GM04503 (cell line): ENCODE measurements at regions not wholly inside any gene's neighbourhood (a gene's known extent, or its start where the extent isn't known, plus 50 kb on each side); places are given as distances from the start of the nearest gene placed in this dataset.

Experiments used
- DNase-seq: peaks from one replicate; pipeline ENCODE4 v3.0.0-alpha.2; 2012; ENCODE audit warnings: low read depth

DNA sequence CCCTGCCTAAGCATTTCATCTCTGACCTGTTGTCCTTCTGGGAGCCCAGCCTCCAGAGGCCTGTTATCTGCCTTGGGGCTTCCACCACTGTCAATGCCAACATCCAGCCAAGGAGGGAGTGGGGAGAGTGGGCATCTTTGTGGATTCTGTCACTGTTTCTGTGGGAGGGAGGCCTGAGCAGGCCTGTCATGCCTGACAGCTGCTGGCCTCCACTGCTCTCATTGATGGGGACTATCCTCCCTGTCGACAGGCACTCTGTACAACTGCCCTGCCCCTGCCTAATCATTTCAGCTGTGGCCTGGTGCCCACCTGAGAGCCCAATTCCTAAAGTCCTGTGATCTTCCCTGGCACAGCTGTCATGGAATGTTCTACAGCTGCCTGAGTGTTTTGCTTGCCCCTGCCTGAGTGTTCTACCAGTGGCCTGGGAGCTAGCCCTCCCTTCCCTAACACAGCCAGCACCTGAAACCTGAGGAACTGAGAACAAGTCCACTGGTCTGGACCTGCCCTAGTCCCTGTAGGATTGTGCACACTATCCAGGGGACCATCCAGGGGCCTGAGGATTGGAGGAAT lies 145.3 kb downstream of the FAM83B start:
- no peak for DNase-seq

DNA sequence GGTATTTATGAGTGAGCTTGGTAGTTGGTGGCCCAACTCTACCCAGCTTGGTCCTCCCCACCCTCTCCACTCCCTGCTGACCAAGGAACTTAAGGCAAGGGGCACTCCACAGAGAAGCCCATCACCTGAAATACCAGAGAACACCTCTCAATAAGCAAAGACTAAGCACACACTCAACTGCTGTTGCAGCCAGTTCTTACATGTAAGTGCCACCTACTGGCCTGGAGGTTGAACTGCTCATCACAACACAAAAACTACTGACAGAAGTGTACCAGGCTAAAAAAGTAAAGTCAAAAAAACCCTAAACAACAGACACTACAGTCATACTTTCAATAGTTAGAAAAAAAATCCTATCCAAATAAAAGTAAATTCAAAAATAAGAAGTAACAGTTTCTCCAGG lies 146.2 kb downstream of the FAM83B start:
- DNase-seq: no peak

DNA sequence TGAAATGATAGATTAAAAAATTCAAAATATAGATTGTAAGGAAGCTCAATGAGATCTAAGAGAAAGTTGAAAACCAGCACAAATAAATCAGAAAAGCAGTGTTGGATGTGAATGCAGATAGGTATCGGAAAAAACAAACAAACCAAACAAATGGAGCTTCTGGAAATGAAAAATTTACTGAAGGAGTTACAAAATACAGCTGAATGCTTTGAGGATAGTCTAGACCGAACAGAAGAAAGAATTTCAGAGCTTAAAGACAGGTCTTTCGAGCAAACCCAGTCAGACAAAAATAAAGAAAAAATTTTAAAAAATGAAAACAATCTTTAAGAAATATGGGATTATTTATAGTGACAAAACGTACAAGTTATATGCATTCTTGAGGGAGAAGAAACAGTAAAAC lies 146.7 kb downstream of the FAM83B start:
- no peak for DNase-seq

DNA sequence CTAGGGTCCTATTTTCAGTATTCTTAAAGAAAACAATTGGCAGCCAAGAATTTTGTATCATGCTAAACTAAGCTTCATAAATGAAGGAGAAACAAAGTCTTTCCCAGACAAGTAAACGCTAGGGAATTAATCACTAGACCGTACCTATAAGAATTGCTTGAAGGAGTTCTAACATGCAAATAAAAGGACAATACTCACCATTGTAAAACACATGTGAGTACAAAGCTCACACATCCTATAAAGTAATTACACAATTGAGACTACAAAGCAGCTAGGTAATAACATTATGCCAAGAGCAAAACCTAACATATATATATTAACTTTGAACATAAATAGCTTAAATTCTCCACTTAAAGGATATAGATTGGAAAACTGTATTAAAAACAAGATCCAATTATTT lies 147.4 kb downstream of the FAM83B start:
- no peak for DNase-seq

DNA sequence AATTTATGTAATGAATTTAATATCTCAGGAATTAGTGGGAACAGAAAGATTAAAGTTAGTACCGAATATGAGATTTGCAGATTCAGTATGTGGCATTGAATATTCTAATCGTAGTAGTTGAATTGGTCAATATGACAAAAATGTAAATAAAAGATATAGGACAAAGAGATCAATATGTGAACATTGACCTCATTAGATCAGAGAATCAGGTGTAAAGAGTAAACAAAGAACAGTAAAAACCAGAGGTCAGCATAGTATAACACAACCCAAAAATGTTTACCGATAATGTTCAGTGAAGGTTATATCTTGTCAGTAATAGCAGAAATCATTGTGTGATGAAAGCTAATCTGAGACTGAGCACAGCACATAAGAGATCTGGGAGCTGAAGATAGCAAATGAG lies 152.0 kb downstream of the FAM83B start:
- DNase-seq: no peak

DNA sequence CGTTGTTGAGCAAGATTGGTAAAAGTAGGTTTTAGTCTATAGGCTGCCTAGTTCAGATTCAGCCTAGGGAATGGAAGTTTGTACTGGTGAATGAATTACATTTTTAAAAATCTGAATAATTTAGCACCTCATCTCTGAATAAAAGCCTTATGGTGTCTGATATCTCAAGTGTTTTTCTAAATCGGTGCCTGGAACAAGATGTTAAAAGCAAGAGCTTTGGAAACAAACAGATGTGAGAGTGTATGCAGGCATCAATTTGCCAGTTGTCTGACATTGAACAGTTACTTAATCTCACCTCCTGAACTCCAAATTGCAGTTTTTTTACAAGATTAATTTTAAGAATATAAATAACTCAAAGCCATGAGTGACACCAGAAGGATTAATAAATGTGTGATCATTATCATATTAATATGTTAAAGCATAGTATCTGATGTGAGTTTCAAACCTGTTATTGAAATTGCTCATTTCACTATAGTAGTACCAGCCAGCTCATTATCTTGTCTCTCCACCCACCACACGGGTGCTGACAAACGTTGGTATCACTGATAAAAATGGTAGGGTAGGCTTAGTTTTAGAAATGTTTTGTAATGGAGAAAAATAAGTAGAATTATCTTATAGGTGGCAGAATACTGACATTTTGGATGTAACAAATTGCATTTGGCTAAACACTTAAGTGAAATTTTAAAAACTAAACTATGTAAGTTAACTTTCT lies 157.3 kb downstream of the FAM83B start:
- DNase-seq: no peak

DNA sequence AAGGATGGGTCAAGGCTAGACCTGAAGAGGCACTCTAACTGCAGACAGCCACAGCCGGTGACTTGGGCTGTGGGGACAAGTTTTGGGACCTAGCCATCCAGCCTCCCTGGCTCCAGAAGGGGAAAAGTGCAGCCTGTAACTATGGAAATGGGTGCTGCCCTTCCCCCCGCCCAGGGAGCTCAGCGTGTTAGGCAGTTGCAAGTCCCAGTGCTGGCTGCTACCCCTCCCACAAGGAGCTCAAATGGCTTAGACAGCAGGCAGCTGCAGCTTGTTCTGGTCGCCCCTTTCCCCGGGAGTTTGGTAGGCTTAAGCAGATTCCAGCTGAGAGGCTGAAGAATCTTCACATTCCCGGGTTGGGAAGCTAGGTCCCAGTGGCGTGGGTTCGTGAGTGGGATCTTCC lies 162.6 kb downstream of the FAM83B start:
- no peak for DNase-seq

DNA sequence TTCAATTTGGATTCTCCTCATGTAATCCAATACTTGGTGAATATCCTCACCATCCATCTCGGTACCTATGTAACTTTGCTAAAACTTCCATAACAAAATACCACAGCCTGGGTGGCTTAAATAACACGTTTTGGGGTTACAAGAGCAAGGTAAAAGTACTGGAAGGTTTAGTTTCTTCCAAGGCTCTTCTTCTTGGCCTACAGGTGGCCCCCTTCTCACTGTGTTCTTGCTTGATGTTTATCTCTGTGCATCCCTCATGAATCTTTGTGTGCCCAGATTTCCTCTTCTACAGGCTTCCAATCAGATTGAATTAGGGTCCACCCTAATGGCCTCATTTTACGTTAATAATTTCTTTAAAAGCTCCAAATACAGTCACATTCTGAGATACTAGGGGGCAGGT lies 163.3 kb upstream of the HCRTR2 start:
- no peak for DNase-seq

DNA sequence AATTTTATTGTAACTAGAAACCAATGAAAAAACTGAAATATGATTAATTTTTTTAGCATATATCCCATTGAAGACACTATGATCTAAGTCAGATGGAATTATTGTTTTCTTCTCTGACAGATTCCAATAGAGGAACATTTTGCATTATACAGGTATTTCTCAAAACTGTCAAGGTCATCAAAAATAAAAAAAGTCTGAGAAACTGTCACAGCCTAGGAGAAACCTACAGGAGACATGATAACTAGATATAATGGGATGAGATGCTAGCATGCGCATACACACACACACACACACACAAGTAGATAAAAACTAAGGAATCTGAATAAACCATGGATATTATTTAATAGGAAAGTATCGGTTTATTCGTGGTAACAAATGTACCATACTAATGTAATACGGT lies 161.9 kb upstream of the HCRTR2 start:
- no peak for DNase-seq

DNA sequence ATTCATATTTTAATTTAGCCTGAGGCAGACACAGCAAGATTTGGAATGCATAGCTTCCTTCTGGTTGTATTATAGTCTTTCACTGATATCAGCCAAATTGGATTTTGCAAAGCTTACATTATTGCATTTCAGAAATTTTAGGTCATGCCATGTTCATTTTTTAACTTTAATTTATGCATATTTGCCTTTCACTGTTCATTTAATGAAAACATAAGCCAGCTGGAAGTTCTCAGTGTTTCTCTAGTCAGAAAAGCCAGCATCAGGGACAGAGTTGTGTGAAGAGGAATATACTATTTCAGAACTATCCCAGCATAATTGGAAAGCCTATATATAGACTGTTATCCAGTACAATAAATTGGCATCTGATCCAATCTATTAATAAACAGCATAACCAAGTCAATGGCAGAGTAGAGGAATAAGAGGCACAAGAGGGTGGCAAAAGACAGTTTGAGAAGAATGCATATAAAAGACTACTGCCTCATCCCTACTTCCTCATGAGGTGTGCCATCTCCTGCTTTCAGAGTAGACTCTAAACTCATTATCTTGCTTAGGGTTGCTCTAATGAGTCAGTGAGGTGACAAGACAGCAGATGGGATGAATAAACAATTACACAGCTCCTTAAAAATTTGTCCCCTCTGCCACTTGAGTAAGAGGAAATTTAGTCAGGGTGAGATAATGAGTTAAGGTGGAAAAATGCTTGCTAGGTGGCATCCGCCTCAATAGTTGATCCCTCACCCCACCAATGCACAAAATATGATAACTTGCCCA lies 159.8 kb upstream of the HCRTR2 start:
- no peak for DNase-seq

DNA sequence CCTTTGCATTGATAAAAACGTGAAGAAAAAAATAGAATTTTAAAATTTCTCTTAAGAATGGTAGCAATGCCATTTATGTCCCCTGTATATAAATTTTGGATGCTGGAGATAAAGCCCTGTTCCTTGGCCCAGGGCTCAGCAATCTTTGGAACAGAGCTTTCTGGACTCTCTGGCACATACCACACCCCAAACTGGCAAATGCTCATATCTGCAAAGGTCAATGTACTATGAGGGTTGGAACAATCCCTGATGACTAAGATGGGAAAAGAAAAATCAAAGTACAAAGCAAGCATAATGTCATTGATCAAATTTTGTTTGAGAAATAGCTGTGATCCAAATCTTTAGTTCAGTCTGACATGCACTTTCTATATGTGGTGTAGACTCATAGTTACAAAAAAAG lies 158.1 kb upstream of the HCRTR2 start:
- DNase-seq: no peak

DNA sequence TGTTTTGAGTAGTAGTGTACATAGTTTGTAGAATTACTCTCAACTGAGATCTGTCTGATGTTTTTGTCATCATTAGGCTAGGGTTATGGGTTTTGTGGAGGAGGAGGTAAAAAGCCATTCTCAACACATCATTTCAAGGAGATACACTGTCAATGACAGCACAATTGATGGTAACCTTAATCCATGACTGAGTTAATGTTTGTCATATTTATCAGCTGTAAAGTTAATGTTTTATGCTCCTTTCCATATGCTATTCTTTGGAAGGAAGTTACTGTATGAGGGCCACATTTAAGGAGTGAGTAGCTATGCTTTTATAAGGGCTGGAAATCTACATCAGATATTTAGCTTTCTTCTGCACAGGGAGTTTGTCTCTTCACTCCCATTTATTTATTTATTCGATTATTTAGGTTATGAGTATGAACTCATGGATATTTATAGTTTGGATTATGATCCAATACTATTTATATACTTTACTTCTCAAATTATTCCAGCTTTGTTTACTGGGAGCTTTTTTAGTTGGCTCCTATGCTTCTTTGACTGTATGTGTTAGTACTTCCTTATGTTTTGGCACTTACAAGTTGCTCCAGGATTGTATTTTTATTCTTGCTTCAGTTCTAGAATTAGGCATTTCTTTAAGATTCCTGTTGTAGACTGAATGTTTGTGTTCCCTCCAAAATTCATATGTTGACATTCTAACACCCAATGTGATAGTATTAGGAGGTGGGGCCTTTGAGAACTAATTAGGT lies 156.6 kb upstream of the HCRTR2 start:
- no peak for DNase-seq

DNA sequence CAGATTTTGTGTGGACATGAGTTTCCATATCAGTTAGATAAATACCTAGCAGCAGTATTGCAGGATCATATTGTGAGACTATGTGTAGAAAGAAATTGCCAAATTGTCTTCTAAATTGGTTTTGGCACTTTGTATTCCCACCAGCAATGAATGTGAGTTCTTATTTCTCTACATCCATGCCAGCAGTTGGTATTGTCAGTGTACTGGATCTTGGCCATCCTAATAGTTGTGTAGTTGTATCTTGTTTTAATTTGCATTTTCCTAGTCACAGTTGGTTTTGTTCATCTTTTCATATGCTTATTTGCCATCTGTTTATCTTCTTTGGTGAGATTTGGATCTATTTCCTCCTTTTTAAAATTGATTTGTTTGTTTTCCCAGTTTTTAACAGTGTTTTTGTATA lies 154.7 kb upstream of the HCRTR2 start:
- no peak for DNase-seq

DNA sequence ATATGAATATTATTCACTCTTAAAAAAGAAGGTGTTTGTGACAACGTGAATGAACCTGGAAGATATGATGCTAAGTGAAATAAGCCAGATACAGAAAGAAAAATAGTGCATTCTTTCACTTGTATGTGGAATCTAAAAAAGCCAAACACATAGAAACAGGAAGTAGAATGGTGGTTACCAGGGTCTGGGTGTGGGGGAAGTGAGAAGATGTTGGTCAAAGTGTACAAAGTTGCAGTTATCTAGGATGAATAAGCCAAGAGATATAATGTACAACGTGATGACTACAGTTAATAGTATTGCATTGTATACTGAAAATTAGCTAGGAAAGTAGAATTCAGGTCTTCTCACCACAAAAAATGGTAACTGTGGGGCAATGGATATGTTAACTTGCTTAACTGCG lies 151.1 kb upstream of the HCRTR2 start:
- DNase-seq: no peak

DNA sequence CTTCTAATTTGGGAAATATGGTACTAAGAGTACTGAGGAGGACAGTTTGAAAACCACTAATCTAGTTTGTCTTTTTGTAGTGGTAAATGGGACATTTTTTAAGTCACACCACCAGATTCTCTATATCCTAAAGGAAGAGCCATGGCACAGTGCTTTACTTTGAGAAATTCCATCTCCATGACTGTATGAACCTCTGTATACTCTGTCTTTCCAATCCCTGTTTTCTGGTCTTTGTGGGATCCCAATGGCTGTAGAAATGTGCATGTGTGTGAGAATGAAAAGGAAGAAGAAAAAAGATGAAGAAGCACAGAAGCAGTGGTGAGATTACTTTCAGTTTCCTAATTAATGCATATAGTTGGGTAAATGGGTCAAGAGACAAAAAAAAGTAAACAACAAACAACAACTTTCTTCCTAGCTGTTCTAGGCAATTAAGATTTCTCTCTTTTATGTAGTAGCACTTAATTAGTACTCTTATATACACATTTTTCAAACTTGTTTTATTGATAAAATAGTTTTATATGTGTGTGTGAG lies 141.2 kb upstream of the HCRTR2 start:
- no peak for DNase-seq

DNA sequence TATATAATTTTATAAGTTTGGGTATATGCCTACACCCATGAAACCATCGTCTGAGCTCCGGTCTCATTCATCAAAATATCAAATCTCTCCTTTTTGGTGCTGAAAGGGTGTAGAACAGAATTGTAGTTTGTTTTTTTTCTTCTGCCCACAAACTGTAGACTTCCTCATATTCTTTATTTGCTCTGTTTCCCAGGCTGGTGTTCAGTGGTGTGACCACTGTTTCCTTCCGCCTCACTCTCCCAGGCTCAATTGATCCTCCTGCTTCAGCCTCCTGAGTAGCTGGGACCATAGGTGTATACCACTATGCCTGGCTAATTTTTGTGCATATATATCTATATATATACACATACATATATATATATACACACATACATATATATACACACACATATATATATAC lies 139.6 kb upstream of the HCRTR2 start:
- no peak for DNase-seq

DNA sequence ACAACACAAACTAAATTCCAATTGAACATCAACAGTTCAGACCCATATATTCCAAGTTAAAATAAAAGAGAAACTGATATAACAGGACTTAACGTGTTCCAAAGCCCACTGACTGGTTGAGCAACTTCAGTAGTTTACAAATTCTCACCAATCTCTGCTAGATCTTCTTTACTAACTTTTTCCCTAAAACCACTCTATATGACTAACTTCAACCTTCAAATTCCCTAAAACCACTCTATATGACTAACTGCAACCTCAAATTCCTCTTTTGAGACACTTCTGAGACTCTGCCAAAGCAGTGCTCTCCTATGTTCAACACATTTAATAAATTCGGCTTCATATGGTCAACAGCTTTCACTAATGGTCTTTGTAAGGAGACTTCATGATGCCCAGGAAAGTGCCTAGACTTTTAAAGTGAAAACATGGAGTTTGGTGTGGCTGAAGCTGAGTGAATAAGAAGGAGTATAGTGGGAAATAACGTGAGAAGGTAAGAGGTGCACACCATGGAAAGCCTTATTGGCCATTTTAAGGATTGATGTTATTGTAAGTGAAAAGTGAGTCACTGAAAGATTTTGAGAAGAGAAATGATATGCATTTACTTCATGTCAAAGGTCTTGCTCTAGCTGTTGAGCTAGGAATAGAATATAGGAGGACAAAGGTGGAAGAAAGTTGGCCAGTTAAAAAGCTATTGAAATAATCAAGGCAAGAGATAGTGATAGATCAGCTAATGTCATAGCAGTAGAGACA lies 134.0 kb upstream of the HCRTR2 start:
- DNase-seq: peak; percentile 68

DNA sequence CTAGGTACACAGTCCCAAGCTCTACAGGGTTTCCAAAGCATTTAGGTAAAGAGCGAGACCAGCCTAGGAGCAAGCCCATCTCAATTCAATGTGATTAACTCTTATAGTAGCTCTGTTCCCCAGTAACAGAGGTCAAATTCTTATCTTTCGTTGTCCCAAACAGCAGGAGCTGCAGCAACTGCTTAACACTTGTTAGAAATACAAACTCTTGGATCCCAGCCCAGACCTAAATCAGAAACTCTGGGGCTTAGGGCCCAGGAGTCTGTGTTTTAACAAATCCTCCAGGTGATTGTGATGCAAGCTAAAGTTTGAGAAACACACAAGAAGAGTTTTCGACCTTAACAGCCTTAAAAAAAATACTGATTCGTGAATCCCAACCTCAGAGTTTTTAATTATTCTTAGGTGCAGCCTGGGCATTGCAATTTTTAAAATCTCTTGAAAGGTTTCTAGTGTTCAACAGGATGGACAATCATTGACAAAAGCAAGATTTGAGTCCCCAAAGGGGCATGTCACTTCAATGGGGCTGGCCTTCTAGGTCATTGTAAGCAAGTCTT lies 127.4 kb upstream of the HCRTR2 start:
- DNase-seq: no peak

DNA sequence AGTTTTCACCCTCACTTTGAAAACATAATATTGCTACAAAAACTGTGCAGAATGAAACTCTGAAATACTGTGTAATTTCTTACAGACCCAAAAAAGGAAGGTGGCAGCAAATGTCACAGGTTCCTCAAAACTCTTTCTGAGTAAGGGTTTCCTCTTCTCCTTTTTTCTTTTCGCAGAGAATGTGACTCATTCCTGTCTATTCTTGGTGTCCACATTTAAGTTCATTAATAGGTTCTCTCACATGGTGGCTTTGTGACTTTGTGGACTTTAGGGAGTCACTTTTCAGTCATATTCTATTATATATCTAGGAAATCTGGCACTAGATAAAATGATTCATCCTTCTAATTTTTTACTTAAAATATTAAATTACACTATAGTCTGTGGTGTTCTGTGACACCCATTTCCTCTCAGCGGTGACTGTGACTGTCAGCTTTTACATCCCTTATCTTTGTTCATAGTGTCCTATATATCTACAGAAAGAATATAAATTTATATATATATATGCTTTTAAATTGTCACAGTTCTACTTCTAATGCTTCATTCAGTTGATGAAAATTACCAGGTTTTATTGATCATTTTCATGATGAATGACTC lies 126.8 kb upstream of the HCRTR2 start:
- DNase-seq: no peak

DNA sequence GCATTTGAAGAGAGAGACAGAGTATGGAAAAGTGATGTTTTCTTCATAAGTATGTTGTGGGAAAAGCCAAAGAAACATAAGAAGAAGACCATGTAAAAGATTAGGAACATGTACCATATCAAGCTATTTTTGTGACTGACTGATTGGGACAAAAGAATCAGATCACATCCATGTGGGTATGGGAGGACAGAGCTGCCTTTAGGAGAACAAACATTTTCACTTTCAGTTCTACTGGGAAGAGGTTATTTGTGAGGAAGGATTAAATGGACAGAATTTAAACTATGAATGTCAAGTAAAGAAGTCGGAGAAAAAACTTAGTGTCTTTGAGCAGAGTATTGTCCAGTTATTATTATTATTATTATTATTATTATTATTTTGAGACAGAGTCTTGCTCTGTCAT lies 124.4 kb upstream of the HCRTR2 start:
- DNase-seq: no peak

DNA sequence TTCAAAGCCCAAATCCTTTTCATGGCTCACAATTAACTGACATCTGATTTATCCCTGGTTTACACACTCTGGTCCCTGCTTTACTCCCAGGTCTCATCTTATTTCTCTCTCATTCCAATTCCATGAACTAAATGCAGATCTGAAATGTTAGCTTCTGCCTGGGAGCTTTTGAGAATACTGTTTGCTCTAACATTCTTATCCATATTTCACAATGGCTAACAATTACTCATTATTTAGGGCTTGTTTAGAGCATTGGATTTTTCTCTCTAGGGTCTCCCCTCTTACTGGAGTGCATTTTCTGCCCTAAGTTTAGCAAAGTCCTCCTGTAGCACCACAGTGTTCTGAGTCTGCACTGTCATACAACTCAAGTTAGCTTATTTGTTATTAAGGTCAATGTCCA lies 121.5 kb upstream of the HCRTR2 start:
- no peak for DNase-seq
